Fibroblast of lung (primary cell): ENCODE measurements at regions not wholly inside any gene's neighbourhood (a gene's known extent, or its start where the extent isn't known, plus 50 kb on each side); places are given as distances from the start of the nearest gene placed in this dataset.

ENCODE experiments used
- CTCF ChIP-seq, 2 donors: IDR thresholded peaks in 1 of 2; conservative IDR thresholded peaks in 1 of 2; 1 replicate in 1 of 2; 2 replicates in 1 of 2; pipeline ENCODE4 v1.5.1; 2011 to 2012; ENCODE audit warnings: low read length in 2 of 2, control low read depth in 1 of 2, inconsistent platforms in 1 of 2, low read depth in 1 of 2, mild to moderate bottlenecking in 1 of 2
- EZH2 ChIP-seq: IDR thresholded peaks from 2 replicates; pipeline ENCODE4 v1.5.1; 2012; ENCODE audit warnings: low read length, control low read depth, mild to moderate bottlenecking; ENCODE audit errors: missing control alignments

- TF ChIP-seq CTCF (conservative IDR thresholded peaks at IDR 0.05 in 1 of 2, IDR thresholded peaks at IDR 0.05 in 1 of 2; ENCODE audit: low read depth in 1 of 2, low read length in 2 of 2) (no peak), EZH2 (no peak)
Measured at GRCh38 chr9:104389341-104389740, 114.7 kb upstream of the OR13F1 start.
